ENCODE measurements at regions not wholly inside any gene's neighbourhood (a gene's known extent, or its start where the extent isn't known, plus 50 kb on each side); places are given as distances from the start of the nearest gene placed in this dataset.

- Histone ChIP-seq H3K27me3 (no peaks in the 10 kb centered on the region), H3K9me3 (no peaks in the 10 kb centered on the region), H3K4me1 (no peaks in the 10 kb centered on the region), H3K36me3 (no peaks in the 10 kb centered on the region), H3K4me3 (no peak overlapping the region), H3K27ac (no peak overlapping the region)
- no peak for DNase-seq
- intact Hi-C loops (cut with DNase I; ENCODE audit: low total_unique reads), result no loop called here
- TF ChIP-seq POLR2A (IDR thresholded peaks at IDR 0.05), result no peak
- no peak for TF ChIP-seq CTCF (IDR thresholded peaks at IDR 0.05)
Observed at GRCh38 chr2:49403637-49404036, 249.3 kb upstream of the FSHR start.

GRCh38 chr2:49379406-49379805 lies 225.1 kb upstream of the FSHR start:
- TF ChIP-seq POLR2A (IDR thresholded peaks at IDR 0.05) (no peak), CTCF (IDR thresholded peaks at IDR 0.05) (no peak)
- Histone ChIP-seq H3K4me3 (no peak overlapping the region), H3K9me3 (no peaks in the 10 kb centered on the region), H3K27me3 (no peaks in the 10 kb centered on the region), H3K4me1 (no peaks in the 10 kb centered on the region), H3K27ac (no peak overlapping the region), H3K36me3 (no peaks in the 10 kb centered on the region)
- intact Hi-C loops (cut with DNase I; ENCODE audit: low total_unique reads), result no loop called here
- DNase-seq, result no peak

GRCh38 chr2:49371128-49371701 lies 216.9 kb upstream of the FSHR start:
- no peak overlapping the region for H3K4me3 ChIP-seq
- H3K36me3 ChIP-seq, result no peaks in the 10 kb centered on the region
- TF ChIP-seq POLR2A (IDR thresholded peaks at IDR 0.05) (no peak), CTCF (IDR thresholded peaks at IDR 0.05) (no peak)
- no peak for DNase-seq
- H3K4me1 ChIP-seq, result no peaks in the 10 kb centered on the region
- no peak overlapping the region for H3K27ac ChIP-seq
- no peaks in the 10 kb centered on the region for H3K9me3 ChIP-seq
- H3K27me3 ChIP-seq, result no peaks in the 10 kb centered on the region
- intact Hi-C loops (cut with DNase I; ENCODE audit: low total_unique reads), result no loop called here

- no peak for DNase-seq
- Histone ChIP-seq H3K4me3 (no peak overlapping the region), H3K36me3 (no peaks in the 10 kb centered on the region), H3K27me3 (no peaks in the 10 kb centered on the region), H3K9me3 (no peaks in the 10 kb centered on the region), H3K27ac (no peak overlapping the region), H3K4me1 (no peaks in the 10 kb centered on the region)
- intact Hi-C loops (cut with DNase I; ENCODE audit: low total_unique reads), result no loop called here
- TF ChIP-seq POLR2A (IDR thresholded peaks at IDR 0.05), result no peak
- TF ChIP-seq CTCF (IDR thresholded peaks at IDR 0.05), result no peak
Observed at GRCh38 chr2:49369650-49370049, 215.3 kb upstream of the FSHR start.

GRCh38 chr2:49369101-49369500 lies 214.8 kb upstream of the FSHR start:
- Histone ChIP-seq H3K4me1 (no peaks in the 10 kb centered on the region), H3K9me3 (no peaks in the 10 kb centered on the region), H3K4me3 (no peak overlapping the region), H3K36me3 (no peaks in the 10 kb centered on the region), H3K27me3 (no peaks in the 10 kb centered on the region), H3K27ac (no peak overlapping the region)
- DNase-seq, result no peak
- TF ChIP-seq POLR2A (IDR thresholded peaks at IDR 0.05) (no peak), CTCF (IDR thresholded peaks at IDR 0.05) (no peak)
- intact Hi-C loops (cut with DNase I; ENCODE audit: low total_unique reads), result no loop called here

Measured in uterus (tissue), 3 donors.